Fibroblast of lung (primary cell): ENCODE measurements at regions not wholly inside any gene's neighbourhood (a gene's known extent, or its start where the extent isn't known, plus 50 kb on each side); places are given as distances from the start of the nearest gene placed in this dataset.
"Not testable (repeated sequence)": the region's sequence is repeated elsewhere in the genome, so short reads cannot be mapped to it uniquely, and the experiment has no call there.

ENCODE experiments used
- CTCF ChIP-seq, 2 donors: IDR thresholded peaks in 1 of 2; conservative IDR thresholded peaks in 1 of 2; 1 replicate in 1 of 2; 2 replicates in 1 of 2; pipeline ENCODE4 v1.5.1; 2011 to 2012; ENCODE audit warnings: low read length in 2 of 2, control low read depth in 1 of 2, inconsistent platforms in 1 of 2, low read depth in 1 of 2, mild to moderate bottlenecking in 1 of 2
- EZH2 ChIP-seq: IDR thresholded peaks from 2 replicates; pipeline ENCODE4 v1.5.1; 2012; ENCODE audit warnings: low read length, control low read depth, mild to moderate bottlenecking; ENCODE audit errors: missing control alignments

GRCh38 chr11:4251085-4251484 is 117.1 kb downstream of the OR52B4 start:
- not testable (repeated sequence) for TF ChIP-seq CTCF (conservative IDR thresholded peaks at IDR 0.05 in 1 of 2, IDR thresholded peaks at IDR 0.05 in 1 of 2; ENCODE audit: low read depth in 1 of 2, low read length in 2 of 2); EZH2
